Activated CD4-positive, alpha-beta memory T cell treated with anti-CD3 and anti-CD28 coated beads for 36 hours (primary cell): ENCODE measurements at regions not wholly inside any gene's neighbourhood (a gene's known extent, or its start where the extent isn't known, plus 50 kb on each side); places are given as distances from the start of the nearest gene placed in this dataset.
"Not testable (repeated sequence)": the region's sequence is repeated elsewhere in the genome, so short reads cannot be mapped to it uniquely, and the experiment has no call there.

Experiments used
- CTCF ChIA-PET: fragments of 350-600 bp; sonication (Branson Sonifier 250); formaldehyde crosslinking; loops from one replicate; lab custom pipeline; 2021; ENCODE audit warnings: antibody characterized with exemption, inconsistent platforms; lab: Charles Lee
- POLR2A ChIA-PET: fragments of 350-600 bp; sonication (Branson Sonifier 250); formaldehyde crosslinking; loops from one replicate; lab custom pipeline; 2021; ENCODE audit warnings: antibody characterized with exemption; lab: Charles Lee
- DNase-seq: peaks from one replicate; pipeline ENCODE4 v3.0.0-alpha.2; 2020
- H3K27ac Mint-ChIP-seq: one replicate; pipeline ENCODE4 v1.8.0; 2021; ENCODE audit warnings: mixed read lengths
- H3K27me3 Mint-ChIP-seq: one replicate; pipeline ENCODE4 v1.8.0; 2021; ENCODE audit warnings: mixed read lengths
- H3K36me3 Mint-ChIP-seq: one replicate; pipeline ENCODE4 v1.8.0; 2021; ENCODE audit warnings: mixed read lengths
- H3K4me1 Mint-ChIP-seq: one replicate; pipeline ENCODE4 v1.8.0; 2021; ENCODE audit warnings: low read depth, mixed read lengths
- H3K4me3 Mint-ChIP-seq: one replicate; pipeline ENCODE4 v1.8.0; 2021; ENCODE audit warnings: mild to moderate bottlenecking, mixed read lengths
- H3K9me3 Mint-ChIP-seq: one replicate; pipeline ENCODE4 v1.8.0; 2021; ENCODE audit warnings: mixed read lengths
- intact Hi-C: fragments of 100-400 bp; cut with micrococcal nuclease; formaldehyde crosslinking; loops from one replicate; pipeline ENCODE4 v1.15.1; 2023

GRCh38 chr9:95391271-95391670, 73.8 kb upstream of the FANCC start:
- POLR2A ChIA-PET, H3K36me3 Mint-ChIP-seq, H3K9me3 Mint-ChIP-seq, H3K4me3 Mint-ChIP-seq, intact Hi-C loops, CTCF ChIA-PET, H3K4me1 Mint-ChIP-seq, H3K27me3 Mint-ChIP-seq, DNase-seq, H3K27ac Mint-ChIP-seq: not testable (repeated sequence)

- H3K27me3 Mint-ChIP-seq: peaks cover 12% of the 10 kb centered on the region
- no peak for DNase-seq
- no peak overlapping the region for H3K4me3 Mint-ChIP-seq
- intact Hi-C loops: no loop called here
- no peaks in the 10 kb centered on the region for H3K36me3 Mint-ChIP-seq
- no peak overlapping the region for H3K27ac Mint-ChIP-seq
- POLR2A ChIA-PET: no interaction called here
- no peaks in the 10 kb centered on the region for H3K4me1 Mint-ChIP-seq
- no peaks in the 10 kb centered on the region for H3K9me3 Mint-ChIP-seq
- CTCF ChIA-PET: no interaction called here
Observed at GRCh38 chr9:95389373-95389772, 71.9 kb upstream of the FANCC start.

- ChIA-PET CTCF (no interaction called here), POLR2A (no interaction called here)
- H3K27ac Mint-ChIP-seq: no peak overlapping the region
- intact Hi-C loops: no loop called here
- no peaks in the 10 kb centered on the region for H3K9me3 Mint-ChIP-seq
- DNase-seq: no peak
- no peaks in the 10 kb centered on the region for H3K4me1 Mint-ChIP-seq
- H3K4me3 Mint-ChIP-seq: no peak overlapping the region
- no peaks in the 10 kb centered on the region for H3K36me3 Mint-ChIP-seq
- peaks cover 15% of the 10 kb centered on the region for H3K27me3 Mint-ChIP-seq
Observed at GRCh38 chr9:95386843-95387242, 69.3 kb upstream of the FANCC start.

GRCh38 chr9:95385521-95385920, 68.0 kb upstream of the FANCC start:
- ChIA-PET POLR2A (no interaction called here), CTCF (no interaction called here)
- no peak overlapping the region for H3K27ac Mint-ChIP-seq
- H3K4me3 Mint-ChIP-seq: no peak overlapping the region
- DNase-seq: no peak
- H3K36me3 Mint-ChIP-seq: no peaks in the 10 kb centered on the region
- intact Hi-C loops: no loop called here
- H3K27me3 Mint-ChIP-seq: peaks cover 24% of the 10 kb centered on the region
- H3K4me1 Mint-ChIP-seq: no peaks in the 10 kb centered on the region
- no peaks in the 10 kb centered on the region for H3K9me3 Mint-ChIP-seq

- CTCF ChIA-PET: no interaction called here
- Mint-ChIP-seq H3K9me3 (no peaks in the 10 kb centered on the region), H3K27me3 (peaks cover 29% of the 10 kb centered on the region), H3K4me3 (no peak overlapping the region), H3K4me1 (peaks cover 4% of the 10 kb centered on the region), H3K36me3 (no peaks in the 10 kb centered on the region), H3K27ac (no peak overlapping the region)
- POLR2A ChIA-PET: no interaction called here
- intact Hi-C loops: no loop called here
- no peak for DNase-seq
Observed at GRCh38 chr9:95383845-95384244, 66.3 kb upstream of the FANCC start.

GRCh38 chr9:95383185-95383676, 65.7 kb upstream of the FANCC start:
- Mint-ChIP-seq H3K4me3 (no peak overlapping the region), H3K4me1 (peaks cover 4% of the 10 kb centered on the region), H3K27me3 (peaks cover 31% of the 10 kb centered on the region), H3K27ac (no peak overlapping the region), H3K36me3 (no peaks in the 10 kb centered on the region), H3K9me3 (no peaks in the 10 kb centered on the region)
- intact Hi-C loops: no loop called here
- POLR2A ChIA-PET: no interaction called here
- CTCF ChIA-PET: no interaction called here
- no peak for DNase-seq

- intact Hi-C loops: no loop called here
- H3K4me1 Mint-ChIP-seq: peaks cover 4% of the 10 kb centered on the region
Observed at GRCh38 chr9:95382433-95382832, 64.9 kb upstream of the FANCC start.

GRCh38 chr9:95381221-95381620, 63.7 kb upstream of the FANCC start:
- Mint-ChIP-seq H3K4me1 (peaks cover 4% of the 10 kb centered on the region), H3K9me3 (no peaks in the 10 kb centered on the region), H3K27me3 (peaks cover 38% of the 10 kb centered on the region), H3K36me3 (no peaks in the 10 kb centered on the region), H3K27ac (no peak overlapping the region), H3K4me3 (no peak overlapping the region)
- intact Hi-C loops: no loop called here
- ChIA-PET POLR2A (no interaction called here), CTCF (interaction anchor here (0.6 to 0.7 kb wide), 2 partner anchors 130 to 622 kb away, joined by 3 read pairs; no protein-coding TSS in a partner anchor)
- DNase-seq: no peak

More at GRCh38 chr9:95382433-95382832, 64.9 kb upstream of the FANCC start:
- DNase-seq: no peak
- ChIA-PET CTCF (no interaction called here), POLR2A (no interaction called here)
- no peak overlapping the region for H3K4me3 Mint-ChIP-seq
- no peak overlapping the region for H3K27ac Mint-ChIP-seq
- no peaks in the 10 kb centered on the region for H3K36me3 Mint-ChIP-seq
- no peaks in the 10 kb centered on the region for H3K9me3 Mint-ChIP-seq
- H3K27me3 Mint-ChIP-seq: peaks cover 32% of the 10 kb centered on the region

- POLR2A ChIA-PET: no interaction called here
- Mint-ChIP-seq H3K36me3 (no peaks in the 10 kb centered on the region), H3K4me1 (peaks cover 4% of the 10 kb centered on the region), H3K27me3 (peaks cover 36% of the 10 kb centered on the region), H3K9me3 (no peaks in the 10 kb centered on the region), H3K27ac (no peak overlapping the region), H3K4me3 (no peak overlapping the region)
- peak; percentile 25 for DNase-seq
- CTCF ChIA-PET: no interaction called here
- intact Hi-C loops: no loop called here
Observed at GRCh38 chr9:95379630-95380029, 62.1 kb upstream of the FANCC start.

GRCh38 chr9:95373782-95374487, 56.4 kb upstream of the FANCC start:
- intact Hi-C loops: no loop called here
- Mint-ChIP-seq H3K27ac (no peak overlapping the region), H3K9me3 (no peaks in the 10 kb centered on the region), H3K27me3 (peaks cover 23% of the 10 kb centered on the region), H3K4me1 (no peaks in the 10 kb centered on the region), H3K36me3 (no peaks in the 10 kb centered on the region), H3K4me3 (no peak overlapping the region)
- CTCF ChIA-PET: no interaction called here
- DNase-seq: no peak
- POLR2A ChIA-PET: no interaction called here

GRCh38 chr9:95373069-95373681, 55.7 kb upstream of the FANCC start:
- no peaks in the 10 kb centered on the region for H3K4me1 Mint-ChIP-seq
- no peak overlapping the region for H3K4me3 Mint-ChIP-seq
- POLR2A ChIA-PET: no interaction called here
- no peak overlapping the region for H3K27ac Mint-ChIP-seq
- CTCF ChIA-PET: no interaction called here
- no peaks in the 10 kb centered on the region for H3K9me3 Mint-ChIP-seq
- intact Hi-C loops: no loop called here
- no peaks in the 10 kb centered on the region for H3K36me3 Mint-ChIP-seq
- H3K27me3 Mint-ChIP-seq: peaks cover 26% of the 10 kb centered on the region
- DNase-seq: no peak

GRCh38 chr9:95370064-95370463, 52.6 kb upstream of the FANCC start:
- H3K4me3 Mint-ChIP-seq: no peak overlapping the region
- no peaks in the 10 kb centered on the region for H3K36me3 Mint-ChIP-seq
- intact Hi-C loops: no loop called here
- CTCF ChIA-PET: no interaction called here
- no peaks in the 10 kb centered on the region for H3K9me3 Mint-ChIP-seq
- no peak overlapping the region for H3K27ac Mint-ChIP-seq
- DNase-seq: no peak
- peaks cover 28% of the 10 kb centered on the region for H3K27me3 Mint-ChIP-seq
- H3K4me1 Mint-ChIP-seq: no peaks in the 10 kb centered on the region
- POLR2A ChIA-PET: no interaction called here
